ENCODE measurements at regions not wholly inside any gene's neighbourhood (a gene's known extent, or its start where the extent isn't known, plus 50 kb on each side); places are given as distances from the start of the nearest gene placed in this dataset.

GRCh38 chr4:34221986-34222385, 2022.3 kb downstream of the ARAP2 start:
- Histone ChIP-seq H3K27me3 (ENCODE audit: insufficient read depth, low read length, poor library complexity, severe bottlenecking) (no peaks in the 10 kb centered on the region), H4K20me1 (ENCODE audit: insufficient read depth, low read length, poor library complexity, severe bottlenecking) (no peaks in the 10 kb centered on the region), H3K4me2 (ENCODE audit: low read depth, low read length, poor library complexity, severe bottlenecking) (no peak overlapping the region), H2AFZ (ENCODE audit: low read length) (no peak overlapping the region), H3K4me3 (ENCODE audit: low read length, poor library complexity, severe bottlenecking) (no peak overlapping the region), H3K9me3 (ENCODE audit: insufficient read depth, low read depth, low read length) (no peaks in the 10 kb centered on the region), H3K79me2 (ENCODE audit: insufficient read depth, low read length) (no peaks in the 10 kb centered on the region), H3F3A (ENCODE audit: low read depth) (no peaks in the 10 kb centered on the region), H3K9me2 (replicated peaks; ENCODE audit: low read depth, low read length) (no peaks in the 10 kb centered on the region), H3K4me1 (ENCODE audit: insufficient read depth, low read length, poor library complexity, severe bottlenecking) (no peaks in the 10 kb centered on the region), H3K36me3 (ENCODE audit: insufficient read depth, low read length) (no peaks in the 10 kb centered on the region), H3K9ac (ENCODE audit: low read depth, low read length, poor library complexity, severe bottlenecking) (no peak overlapping the region)
- TF ChIP-seq EZH2phosphoT487 (IDR thresholded peaks at IDR 0.05; ENCODE audit: borderline replicate concordance): no peak
- no peak for TF ChIP-seq CTCF (conservative IDR thresholded peaks at IDR 0.05; ENCODE audit: low read length)

- no peaks in the 10 kb centered on the region for H3K79me2 ChIP-seq (ENCODE audit: insufficient read depth, low read length)
Observed at GRCh38 chr4:34236118-34236517, 2008.2 kb downstream of the ARAP2 start.

GRCh38 chr4:34245276-34245675, 1999.0 kb downstream of the ARAP2 start:
- H3K4me2 ChIP-seq (ENCODE audit: low read depth, low read length, poor library complexity, severe bottlenecking): no peak overlapping the region
- H3K9me3 ChIP-seq (ENCODE audit: insufficient read depth, low read depth, low read length): no peaks in the 10 kb centered on the region
- no peaks in the 10 kb centered on the region for H3F3A ChIP-seq (ENCODE audit: low read depth)
- H3K4me3 ChIP-seq (ENCODE audit: low read length, poor library complexity, severe bottlenecking): no peak overlapping the region
- no peaks in the 10 kb centered on the region for H3K27me3 ChIP-seq (ENCODE audit: insufficient read depth, low read length, poor library complexity, severe bottlenecking)
- no peak overlapping the region for H2AFZ ChIP-seq (ENCODE audit: low read length)
- no peak for TF ChIP-seq CTCF (conservative IDR thresholded peaks at IDR 0.05; ENCODE audit: low read length)
- H4K20me1 ChIP-seq (ENCODE audit: insufficient read depth, low read length, poor library complexity, severe bottlenecking): no peaks in the 10 kb centered on the region
- no peaks in the 10 kb centered on the region for H3K36me3 ChIP-seq (ENCODE audit: insufficient read depth, low read length)
- H3K9ac ChIP-seq (ENCODE audit: low read depth, low read length, poor library complexity, severe bottlenecking): no peak overlapping the region
- H3K4me1 ChIP-seq (ENCODE audit: insufficient read depth, low read length, poor library complexity, severe bottlenecking): no peaks in the 10 kb centered on the region
- H3K79me2 ChIP-seq (ENCODE audit: insufficient read depth, low read length): no peaks in the 10 kb centered on the region
- no peaks in the 10 kb centered on the region for H3K9me2 ChIP-seq (replicated peaks; ENCODE audit: low read depth, low read length)

More at GRCh38 chr4:34236118-34236517, 2008.2 kb downstream of the ARAP2 start:
- Histone ChIP-seq H3K9me2 (replicated peaks; ENCODE audit: low read depth, low read length) (no peaks in the 10 kb centered on the region), H4K20me1 (ENCODE audit: insufficient read depth, low read length, poor library complexity, severe bottlenecking) (no peaks in the 10 kb centered on the region), H2AFZ (ENCODE audit: low read length) (no peak overlapping the region), H3K4me2 (ENCODE audit: low read depth, low read length, poor library complexity, severe bottlenecking) (no peak overlapping the region), H3K4me3 (ENCODE audit: low read length, poor library complexity, severe bottlenecking) (no peak overlapping the region), H3K36me3 (ENCODE audit: insufficient read depth, low read length) (no peaks in the 10 kb centered on the region), H3F3A (ENCODE audit: low read depth) (no peaks in the 10 kb centered on the region), H3K9me3 (ENCODE audit: insufficient read depth, low read depth, low read length) (no peaks in the 10 kb centered on the region), H3K9ac (ENCODE audit: low read depth, low read length, poor library complexity, severe bottlenecking) (no peak overlapping the region), H3K4me1 (ENCODE audit: insufficient read depth, low read length, poor library complexity, severe bottlenecking) (no peaks in the 10 kb centered on the region), H3K27me3 (ENCODE audit: insufficient read depth, low read length, poor library complexity, severe bottlenecking) (no peaks in the 10 kb centered on the region)
- no peak for TF ChIP-seq EZH2phosphoT487 (IDR thresholded peaks at IDR 0.05; ENCODE audit: borderline replicate concordance)
- TF ChIP-seq CTCF (conservative IDR thresholded peaks at IDR 0.05; ENCODE audit: low read length): no peak

Measured in Loucy (cell line).